ENCODE measurements at regions not wholly inside any gene's neighbourhood (a gene's known extent, or its start where the extent isn't known, plus 50 kb on each side); places are given as distances from the start of the nearest gene placed in this dataset.

DNA sequence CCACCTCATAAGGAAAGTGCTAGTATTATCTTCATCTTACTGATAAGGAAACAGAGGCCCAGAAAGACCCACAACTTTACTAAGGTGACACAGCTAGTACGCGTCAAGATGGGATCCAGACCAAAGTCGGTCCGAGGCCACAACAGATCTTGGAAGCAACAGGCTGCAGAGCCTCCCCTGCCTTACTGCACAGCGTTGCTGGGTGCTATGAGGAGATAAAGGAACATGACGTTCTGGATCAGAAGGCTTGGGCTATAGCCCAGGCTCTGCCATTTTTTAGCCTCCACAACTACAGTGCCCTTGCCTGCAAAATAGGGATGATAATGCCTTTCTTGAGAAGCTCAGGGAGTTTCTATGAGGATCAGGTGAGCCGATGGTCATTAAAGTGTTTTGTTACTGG, 144.1 kb downstream of the NMUR2 start:
- intact Hi-C loops (cut with DNase I): no loop called here
- H3K4me1 ChIP-seq (ENCODE audit: control insufficient read depth in 2 of 3, insufficient read depth in 2 of 3, low read depth in 1 of 3, low read length in 3 of 3): no peaks in the 10 kb centered on the region
- H3K27me3 ChIP-seq (ENCODE audit: control insufficient read depth, insufficient read depth, low read length): no peaks in the 10 kb centered on the region
- no peak overlapping the region for H3K4me3 ChIP-seq (ENCODE audit: low read length in 3 of 3)
- DNase-seq: no peak
- TF ChIP-seq, protein P1, sequence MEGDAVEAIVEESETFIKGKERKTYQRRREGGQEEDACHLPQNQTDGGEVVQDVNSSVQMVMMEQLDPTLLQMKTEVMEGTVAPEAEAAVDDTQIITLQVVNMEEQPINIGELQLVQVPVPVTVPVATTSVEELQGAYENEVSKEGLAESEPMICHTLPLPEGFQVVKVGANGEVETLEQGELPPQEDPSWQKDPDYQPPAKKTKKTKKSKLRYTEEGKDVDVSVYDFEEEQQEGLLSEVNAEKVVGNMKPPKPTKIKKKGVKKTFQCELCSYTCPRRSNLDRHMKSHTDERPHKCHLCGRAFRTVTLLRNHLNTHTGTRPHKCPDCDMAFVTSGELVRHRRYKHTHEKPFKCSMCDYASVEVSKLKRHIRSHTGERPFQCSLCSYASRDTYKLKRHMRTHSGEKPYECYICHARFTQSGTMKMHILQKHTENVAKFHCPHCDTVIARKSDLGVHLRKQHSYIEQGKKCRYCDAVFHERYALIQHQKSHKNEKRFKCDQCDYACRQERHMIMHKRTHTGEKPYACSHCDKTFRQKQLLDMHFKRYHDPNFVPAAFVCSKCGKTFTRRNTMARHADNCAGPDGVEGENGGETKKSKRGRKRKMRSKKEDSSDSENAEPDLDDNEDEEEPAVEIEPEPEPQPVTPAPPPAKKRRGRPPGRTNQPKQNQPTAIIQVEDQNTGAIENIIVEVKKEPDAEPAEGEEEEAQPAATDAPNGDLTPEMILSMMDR (IDR thresholded peaks at IDR 0.05; ENCODE audit: borderline replicate concordance, extremely low read depth, insufficient read depth): no peak
- no peak for FAIRE-seq
- H3K27ac ChIP-seq (ENCODE audit: low read depth in 2 of 2, low read length in 2 of 2): no peak overlapping the region
- H3K36me3 ChIP-seq (ENCODE audit: control insufficient read depth in 2 of 3, insufficient read depth in 3 of 3, low read length in 3 of 3): no peaks in the 10 kb centered on the region
- H3K9me3 ChIP-seq (ENCODE audit: control insufficient read depth in 2 of 3, insufficient read depth in 1 of 3, low read length in 3 of 3): no peaks in the 10 kb centered on the region
- H3K9ac ChIP-seq (ENCODE audit: low read length in 3 of 3): no peak overlapping the region

DNA sequence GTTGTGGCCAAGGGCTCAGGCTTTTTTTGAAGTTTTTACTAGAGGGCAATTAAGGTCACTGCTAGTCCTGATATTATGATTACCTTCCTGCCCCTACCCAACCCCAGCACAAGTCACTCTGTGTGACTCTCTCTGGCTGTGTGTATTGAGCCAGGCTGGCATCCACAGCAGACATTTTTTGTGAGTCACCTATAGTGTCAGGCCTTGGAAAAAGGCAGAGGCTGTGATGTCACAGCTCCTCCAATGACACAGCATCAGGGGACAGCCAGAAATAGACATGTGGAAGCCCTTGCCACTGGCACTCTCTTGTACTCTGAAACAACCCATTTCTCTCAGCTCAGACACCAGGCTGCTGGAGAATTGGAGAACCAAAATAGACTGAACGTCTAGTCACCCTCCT, 145.4 kb downstream of the NMUR2 start:
- no peaks in the 10 kb centered on the region for H3K9me3 ChIP-seq (ENCODE audit: control insufficient read depth in 2 of 3, insufficient read depth in 1 of 3, low read length in 3 of 3)
- H3K36me3 ChIP-seq (ENCODE audit: control insufficient read depth in 2 of 3, insufficient read depth in 3 of 3, low read length in 3 of 3): no peaks in the 10 kb centered on the region
- H3K4me1 ChIP-seq (ENCODE audit: control insufficient read depth in 2 of 3, insufficient read depth in 2 of 3, low read depth in 1 of 3, low read length in 3 of 3): no peaks in the 10 kb centered on the region
- no peak for FAIRE-seq
- no peak overlapping the region for H3K27ac ChIP-seq (ENCODE audit: low read depth in 2 of 2, low read length in 2 of 2)
- TF ChIP-seq, protein P1 (IDR thresholded peaks at IDR 0.05; ENCODE audit: borderline replicate concordance, extremely low read depth, insufficient read depth): no peak
- no peak overlapping the region for H3K9ac ChIP-seq (ENCODE audit: low read length in 3 of 3)
- DNase-seq: no peak
- no peak overlapping the region for H3K4me3 ChIP-seq (ENCODE audit: low read length in 3 of 3)
- intact Hi-C loops (cut with DNase I): no loop called here
- no peaks in the 10 kb centered on the region for H3K27me3 ChIP-seq (ENCODE audit: control insufficient read depth, insufficient read depth, low read length)

DNA sequence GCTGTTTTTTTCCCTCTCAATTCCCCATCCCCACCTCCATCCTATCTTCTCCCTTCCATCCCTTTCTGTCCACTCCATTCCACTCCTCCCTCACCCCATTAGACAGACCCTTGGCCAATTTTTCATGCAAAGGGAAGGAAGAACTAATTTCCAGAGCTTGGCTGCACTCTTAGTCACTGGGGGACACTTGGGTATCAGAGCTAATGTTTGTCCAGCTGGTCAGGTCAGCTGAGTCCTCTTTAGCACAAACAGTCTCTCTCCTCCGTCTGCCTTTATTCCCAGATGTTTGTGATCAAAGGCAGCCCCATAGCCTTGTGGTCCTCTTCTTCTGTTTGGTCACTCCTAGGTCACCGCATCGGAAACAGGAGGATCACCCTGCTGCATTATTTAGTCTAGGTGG, 148.5 kb downstream of the NMUR2 start:
- DNase-seq (no peak), FAIRE-seq (no peak)
- TF ChIP-seq, protein P1 (IDR thresholded peaks at IDR 0.05; ENCODE audit: borderline replicate concordance, extremely low read depth, insufficient read depth): no peak
- H3K27me3 ChIP-seq (ENCODE audit: control insufficient read depth, insufficient read depth, low read length): no peaks in the 10 kb centered on the region
- H3K4me1 ChIP-seq (ENCODE audit: control insufficient read depth in 2 of 3, insufficient read depth in 2 of 3, low read depth in 1 of 3, low read length in 3 of 3): no peaks in the 10 kb centered on the region
- no peaks in the 10 kb centered on the region for H3K36me3 ChIP-seq (ENCODE audit: control insufficient read depth in 2 of 3, insufficient read depth in 3 of 3, low read length in 3 of 3)
- intact Hi-C loops (cut with DNase I): no loop called here
- no peak overlapping the region for H3K9ac ChIP-seq (ENCODE audit: low read length in 3 of 3)
- no peak overlapping the region for H3K27ac ChIP-seq (ENCODE audit: low read depth in 2 of 2, low read length in 2 of 2)
- H3K4me3 ChIP-seq (ENCODE audit: low read length in 3 of 3): no peak overlapping the region
- no peaks in the 10 kb centered on the region for H3K9me3 ChIP-seq (ENCODE audit: control insufficient read depth in 2 of 3, insufficient read depth in 1 of 3, low read length in 3 of 3)

DNA sequence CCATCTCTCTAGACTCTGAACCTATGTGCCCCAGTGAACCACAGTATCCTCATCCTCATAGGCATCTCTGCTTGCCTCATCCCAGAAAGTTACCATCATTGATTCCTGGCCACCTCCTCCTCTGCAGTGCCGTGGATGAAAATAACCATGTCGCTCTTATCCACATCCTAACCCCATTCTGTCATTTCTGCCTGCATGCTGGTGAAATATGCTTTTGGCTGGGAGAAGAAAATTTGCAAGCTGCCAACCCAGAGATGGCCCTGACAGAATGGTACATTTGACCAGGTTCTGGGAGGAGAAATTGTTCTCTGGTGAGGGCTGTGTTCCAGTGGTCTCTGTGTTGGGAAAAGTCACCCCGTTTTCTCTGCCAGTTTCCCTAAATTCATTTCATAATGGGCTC, 149.7 kb downstream of the NMUR2 start:
- Histone ChIP-seq H3K4me1 (ENCODE audit: control insufficient read depth in 2 of 3, insufficient read depth in 2 of 3, low read depth in 1 of 3, low read length in 3 of 3) (no peaks in the 10 kb centered on the region), H3K27ac (ENCODE audit: low read depth in 2 of 2, low read length in 2 of 2) (no peak overlapping the region), H3K36me3 (ENCODE audit: control insufficient read depth in 2 of 3, insufficient read depth in 3 of 3, low read length in 3 of 3) (no peaks in the 10 kb centered on the region), H3K4me3 (ENCODE audit: low read length in 3 of 3) (no peak overlapping the region), H3K9ac (ENCODE audit: low read length in 3 of 3) (no peak overlapping the region), H3K9me3 (ENCODE audit: control insufficient read depth in 2 of 3, insufficient read depth in 1 of 3, low read length in 3 of 3) (no peaks in the 10 kb centered on the region), H3K27me3 (ENCODE audit: control insufficient read depth, insufficient read depth, low read length) (no peaks in the 10 kb centered on the region)
- intact Hi-C loops (cut with DNase I): no loop called here
- DNase-seq (no peak), FAIRE-seq (no peak)
- TF ChIP-seq, protein P1 (IDR thresholded peaks at IDR 0.05; ENCODE audit: borderline replicate concordance, extremely low read depth, insufficient read depth): no peak
